ENCODE measurements at regions not wholly inside any gene's neighbourhood (a gene's known extent, or its start where the extent isn't known, plus 50 kb on each side); places are given as distances from the start of the nearest gene placed in this dataset.

DNA sequence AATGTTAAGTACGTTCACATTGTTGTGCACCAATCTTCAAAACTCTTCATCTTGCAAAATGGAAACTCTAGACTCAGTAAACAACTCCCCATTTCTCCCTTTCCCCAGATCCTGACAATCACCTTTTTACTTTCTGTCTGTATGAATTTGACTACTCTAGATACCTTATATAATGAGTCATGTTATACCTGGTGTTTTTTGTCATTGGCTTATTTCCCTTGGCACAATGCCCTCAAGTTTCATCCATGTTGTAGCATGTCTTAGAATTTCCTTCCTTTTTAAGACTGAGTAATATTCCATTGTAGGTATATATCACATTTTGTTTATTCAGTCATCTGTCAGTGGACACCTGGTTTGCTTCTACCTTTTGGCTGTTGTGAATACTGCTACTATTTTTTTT, 399.5 kb downstream of the LMO4 start:
- no peak overlapping the region for H3K4me3 ChIP-seq (ENCODE audit: low read depth, low read length)
- DNase-seq (ENCODE audit: low read depth), result no peak
- TF ChIP-seq, protein P1, sequence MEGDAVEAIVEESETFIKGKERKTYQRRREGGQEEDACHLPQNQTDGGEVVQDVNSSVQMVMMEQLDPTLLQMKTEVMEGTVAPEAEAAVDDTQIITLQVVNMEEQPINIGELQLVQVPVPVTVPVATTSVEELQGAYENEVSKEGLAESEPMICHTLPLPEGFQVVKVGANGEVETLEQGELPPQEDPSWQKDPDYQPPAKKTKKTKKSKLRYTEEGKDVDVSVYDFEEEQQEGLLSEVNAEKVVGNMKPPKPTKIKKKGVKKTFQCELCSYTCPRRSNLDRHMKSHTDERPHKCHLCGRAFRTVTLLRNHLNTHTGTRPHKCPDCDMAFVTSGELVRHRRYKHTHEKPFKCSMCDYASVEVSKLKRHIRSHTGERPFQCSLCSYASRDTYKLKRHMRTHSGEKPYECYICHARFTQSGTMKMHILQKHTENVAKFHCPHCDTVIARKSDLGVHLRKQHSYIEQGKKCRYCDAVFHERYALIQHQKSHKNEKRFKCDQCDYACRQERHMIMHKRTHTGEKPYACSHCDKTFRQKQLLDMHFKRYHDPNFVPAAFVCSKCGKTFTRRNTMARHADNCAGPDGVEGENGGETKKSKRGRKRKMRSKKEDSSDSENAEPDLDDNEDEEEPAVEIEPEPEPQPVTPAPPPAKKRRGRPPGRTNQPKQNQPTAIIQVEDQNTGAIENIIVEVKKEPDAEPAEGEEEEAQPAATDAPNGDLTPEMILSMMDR (IDR thresholded peaks at IDR 0.05; ENCODE audit: insufficient read depth, low read length), result no peak

DNA sequence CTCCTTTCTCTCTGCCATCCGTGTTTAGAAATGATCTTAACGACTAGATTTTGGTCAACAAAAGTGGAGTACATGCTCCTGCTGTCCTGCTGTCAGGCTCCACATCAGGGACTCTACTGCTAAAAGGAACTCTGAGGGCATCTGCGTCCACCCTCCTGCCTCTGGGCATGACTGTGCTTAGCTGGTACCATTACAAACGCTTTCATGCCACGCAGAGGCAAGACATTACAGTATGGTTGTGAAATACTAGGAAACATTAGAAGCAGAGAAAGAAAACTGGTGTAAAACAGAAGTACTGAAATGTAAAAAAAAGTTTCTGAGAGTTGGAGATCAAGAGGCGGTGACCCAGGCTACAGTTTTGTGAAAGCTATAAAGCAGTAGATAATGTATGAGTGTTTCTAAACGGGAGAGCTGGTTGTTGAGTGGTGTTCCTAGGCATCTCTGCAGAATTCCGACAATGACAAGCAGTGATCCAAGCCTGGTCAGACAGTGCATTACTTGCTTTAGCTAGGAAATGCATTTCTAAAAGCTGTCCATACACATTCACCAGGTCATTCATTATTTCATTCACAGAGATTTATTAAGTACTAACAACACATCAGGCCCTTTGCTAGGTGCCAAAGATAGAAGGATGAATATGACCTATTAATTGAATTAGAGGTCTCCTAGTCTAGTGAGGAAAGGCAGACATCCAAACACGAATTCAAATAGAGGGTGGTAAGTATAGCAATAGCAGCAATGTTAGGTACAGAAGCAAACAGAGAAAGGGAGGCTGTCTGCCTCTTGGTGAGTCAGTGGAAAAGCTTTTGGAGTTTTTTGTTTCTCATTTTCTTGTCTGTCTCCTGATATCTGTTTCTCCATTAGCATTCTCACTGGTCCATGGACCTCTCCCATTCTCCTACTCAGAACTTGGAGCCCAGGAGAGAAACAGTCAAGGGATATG, 401.9 kb downstream of the LMO4 start:
- H3K4me3 ChIP-seq (ENCODE audit: low read depth, low read length), result no peak overlapping the region
- DNase-seq (ENCODE audit: low read depth), result no peak
- TF ChIP-seq, protein P1 (IDR thresholded peaks at IDR 0.05; ENCODE audit: insufficient read depth, low read length), result no peak

DNA sequence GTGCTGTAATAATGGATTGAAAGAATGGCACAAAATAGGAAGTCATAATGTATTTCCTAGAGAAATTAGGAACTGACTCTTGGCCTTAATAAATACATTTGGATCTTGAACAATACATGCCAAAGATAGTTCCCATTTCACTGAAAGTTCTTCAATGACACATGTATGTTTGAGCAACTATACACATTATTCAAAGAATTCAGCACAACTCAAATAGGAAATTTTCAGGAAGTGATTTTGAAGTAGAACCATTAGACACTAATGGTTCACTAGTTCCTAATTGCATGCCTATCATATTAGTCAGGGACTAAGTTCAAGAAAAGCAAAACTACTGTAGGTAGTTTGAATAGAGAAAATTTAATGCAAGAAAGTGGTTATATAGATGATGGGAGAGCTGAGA, 404.7 kb downstream of the LMO4 start:
- TF ChIP-seq, protein P1 (IDR thresholded peaks at IDR 0.05; ENCODE audit: insufficient read depth, low read length), result no peak
- H3K4me3 ChIP-seq (ENCODE audit: low read depth, low read length), result no peak overlapping the region
- DNase-seq (ENCODE audit: low read depth), result no peak

DNA sequence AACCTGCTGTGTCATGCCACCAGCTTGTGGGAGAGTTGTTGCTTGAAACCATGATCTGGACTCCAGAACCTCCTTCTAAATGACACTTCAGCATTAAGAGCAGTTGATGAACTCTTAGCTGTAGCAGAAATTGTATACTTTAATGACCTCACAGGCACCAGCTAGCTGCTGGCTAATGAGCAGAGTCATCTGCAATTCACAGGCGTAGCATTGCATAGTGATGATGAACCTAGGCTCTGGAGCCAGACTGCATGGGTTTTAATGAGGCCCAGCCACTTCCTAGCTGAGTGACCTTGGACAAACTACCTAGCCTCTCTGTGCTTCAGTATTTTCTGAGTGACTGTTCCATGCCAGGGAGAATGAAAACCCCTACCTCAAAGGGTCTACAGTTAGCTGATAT, 407.1 kb downstream of the LMO4 start:
- no peak for DNase-seq (ENCODE audit: low read depth)
- TF ChIP-seq, protein P1 (IDR thresholded peaks at IDR 0.05; ENCODE audit: insufficient read depth, low read length), result no peak
- no peak overlapping the region for H3K4me3 ChIP-seq (ENCODE audit: low read depth, low read length)

DNA sequence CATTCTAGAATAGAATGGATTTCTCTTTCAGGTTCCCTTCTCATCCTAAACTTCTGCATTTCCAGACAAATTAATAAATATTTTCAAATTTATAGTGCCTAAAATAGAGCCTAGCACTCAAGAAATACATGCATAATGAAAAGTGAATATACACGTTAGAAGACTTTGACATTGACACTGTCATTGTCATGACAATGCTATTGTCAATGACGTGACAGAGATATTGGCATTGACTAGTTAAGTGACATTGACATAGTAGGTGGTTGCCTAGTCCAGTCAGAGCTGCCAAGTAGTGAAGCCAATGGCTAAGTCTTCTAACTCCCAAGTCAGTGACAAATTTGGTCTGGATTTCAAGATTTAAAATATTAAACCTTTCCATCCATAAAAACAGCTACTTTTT, 410.5 kb downstream of the LMO4 start:
- no peak for DNase-seq (ENCODE audit: low read depth)
- H3K4me3 ChIP-seq (ENCODE audit: low read depth, low read length), result no peak overlapping the region
- TF ChIP-seq, protein P1 (IDR thresholded peaks at IDR 0.05; ENCODE audit: insufficient read depth, low read length), result no peak

DNA sequence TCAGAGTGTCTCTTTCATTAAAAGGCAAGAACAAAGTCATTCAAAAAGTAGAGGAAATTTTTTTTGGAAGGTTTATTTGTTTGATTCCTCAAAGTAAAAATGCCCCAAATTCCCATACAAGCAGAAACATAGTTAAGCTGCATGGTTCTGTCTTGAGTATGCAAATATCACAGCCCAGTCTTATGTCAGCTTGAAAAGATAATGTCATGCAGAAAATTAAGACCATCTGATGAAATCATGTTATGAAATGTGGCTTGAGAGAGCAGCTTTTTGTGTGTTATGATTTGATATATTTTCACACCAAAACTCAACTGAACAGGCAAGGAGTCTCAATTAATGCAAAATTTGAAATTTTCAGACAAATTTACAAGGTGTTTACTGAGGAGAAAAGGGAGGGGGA, 411.0 kb downstream of the LMO4 start:
- TF ChIP-seq, protein P1 (IDR thresholded peaks at IDR 0.05; ENCODE audit: insufficient read depth, low read length), result no peak
- no peak overlapping the region for H3K4me3 ChIP-seq (ENCODE audit: low read depth, low read length)
- DNase-seq (ENCODE audit: low read depth), result no peak
